Osteocyte (in vitro differentiated cells): ENCODE measurements at regions not wholly inside any gene's neighbourhood (a gene's known extent, or its start where the extent isn't known, plus 50 kb on each side); places are given as distances from the start of the nearest gene placed in this dataset.

Source experiments
- DNase-seq: peaks from one replicate; pipeline ENCODE4 v3.0.0; 2021; ENCODE audit warnings: mixed read lengths; ENCODE audit not compliant: unreplicated experiment; ENCODE audit errors: extremely low spot score
- H3K27ac Mint-ChIP-seq: one replicate; pipeline ENCODE4 v1.8.0; 2021; ENCODE audit warnings: mild to moderate bottlenecking, mixed read lengths; ENCODE audit not compliant: unreplicated experiment
- H3K27me3 Mint-ChIP-seq: one replicate; pipeline ENCODE4 v1.8.0; 2021; ENCODE audit warnings: mixed read lengths; ENCODE audit not compliant: unreplicated experiment
- H3K36me3 Mint-ChIP-seq: one replicate; pipeline ENCODE4 v1.8.0; 2021; ENCODE audit warnings: mixed read lengths; ENCODE audit not compliant: unreplicated experiment
- H3K4me1 Mint-ChIP-seq: one replicate; pipeline ENCODE4 v1.8.0; 2021; ENCODE audit warnings: mixed read lengths; ENCODE audit not compliant: unreplicated experiment
- H3K4me3 Mint-ChIP-seq: one replicate; pipeline ENCODE4 v1.8.0; 2021; ENCODE audit warnings: mild to moderate bottlenecking, moderate library complexity, mixed read lengths; ENCODE audit not compliant: unreplicated experiment
- H3K9me3 Mint-ChIP-seq: one replicate; pipeline ENCODE4 v1.8.0; 2021; ENCODE audit warnings: mixed read lengths; ENCODE audit not compliant: unreplicated experiment
- CTCF ChIP-seq: fragments of 200-600 bp; sonication (generic); IDR thresholded peaks from 2 replicates; pipeline ENCODE4 v1.5.0; 2021; ENCODE audit warnings: antibody characterized with exemption, mild to moderate bottlenecking, moderate library complexity

GRCh38 chr18:34493566-34494358, 216.3 kb upstream of the DTNA start:
- Mint-ChIP-seq H3K27me3 (peaks cover 74% of the 10 kb centered on the region), H3K9me3 (no peaks in the 10 kb centered on the region), H3K36me3 (no peaks in the 10 kb centered on the region), H3K27ac (no peak overlapping the region), H3K4me1 (peaks cover 6% of the 10 kb centered on the region), H3K4me3 (peak overlapping the region; percentile 81)
- no peak for TF ChIP-seq CTCF
- no peak for DNase-seq

DNA sequence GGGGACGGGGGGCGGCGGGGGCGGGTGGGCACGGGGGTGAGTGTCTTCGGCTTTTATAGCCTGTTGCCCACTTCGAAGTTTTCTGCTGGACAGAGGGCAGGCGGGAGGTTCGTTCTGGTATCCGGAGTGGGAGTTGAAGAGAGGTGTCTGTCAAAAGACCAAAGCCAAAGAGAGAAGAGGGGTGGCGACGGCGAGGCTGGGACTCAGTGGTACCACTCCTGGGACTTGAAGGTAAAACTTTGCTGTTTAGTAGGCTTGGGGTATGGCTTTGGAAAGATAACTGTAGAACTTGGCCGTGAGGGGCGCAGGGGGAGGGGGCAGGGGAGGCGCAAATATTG, 215.8 kb upstream of the DTNA start:
- Mint-ChIP-seq H3K36me3 (no peaks in the 10 kb centered on the region), H3K27me3 (peaks cover 68% of the 10 kb centered on the region), H3K4me1 (peaks cover 6% of the 10 kb centered on the region), H3K27ac (no peak overlapping the region), H3K4me3 (peak overlapping the region; percentile 58), H3K9me3 (no peaks in the 10 kb centered on the region)
- no peak for TF ChIP-seq CTCF
- no peak for DNase-seq

GRCh38 chr18:34495506-34495905, 214.6 kb upstream of the DTNA start:
- Mint-ChIP-seq H3K27ac (no peak overlapping the region), H3K27me3 (peaks cover 60% of the 10 kb centered on the region), H3K36me3 (no peaks in the 10 kb centered on the region), H3K4me3 (no peak overlapping the region), H3K4me1 (peaks cover 6% of the 10 kb centered on the region), H3K9me3 (no peaks in the 10 kb centered on the region)
- no peak for TF ChIP-seq CTCF
- no peak for DNase-seq

DNA sequence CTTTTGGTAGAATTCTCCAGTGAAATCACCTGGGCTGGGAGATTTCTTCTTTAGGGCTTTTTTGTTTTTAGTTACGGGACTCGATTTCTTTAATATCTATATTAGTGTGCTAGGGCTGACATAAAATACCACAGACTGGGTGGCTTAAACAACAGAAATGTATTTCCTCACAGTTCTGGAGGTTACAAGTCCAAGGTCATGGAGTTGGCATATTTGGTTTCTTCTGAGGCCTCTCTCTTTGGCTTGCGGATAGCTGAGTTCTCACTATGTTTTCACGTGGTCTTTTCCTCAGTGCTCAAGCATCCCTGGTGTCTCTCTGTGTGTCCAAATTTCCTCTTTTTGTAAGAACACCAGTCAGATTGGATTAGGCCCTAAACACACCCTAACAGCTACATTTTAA, 208.5 kb upstream of the DTNA start:
- peaks cover 18% of the 10 kb centered on the region for H3K27me3 Mint-ChIP-seq

DNA sequence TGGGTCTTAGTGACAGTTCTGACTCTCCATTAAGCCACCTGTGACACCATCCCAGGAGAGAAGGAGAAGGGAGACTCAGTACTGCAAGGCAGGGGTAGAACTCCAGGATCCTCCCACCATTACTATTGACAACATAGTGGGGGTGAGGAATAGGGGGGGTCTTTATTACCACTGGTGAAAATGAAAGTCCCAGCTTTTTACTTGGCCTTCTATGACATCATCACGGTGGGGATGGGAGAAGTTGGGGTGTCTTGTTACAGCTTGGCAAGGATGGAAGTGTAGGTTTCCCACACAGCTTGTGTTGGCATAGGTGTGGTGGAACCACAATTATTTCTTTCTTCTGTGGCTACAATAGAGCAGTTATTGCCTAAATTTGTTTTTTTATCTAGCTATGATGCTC, 203.9 kb upstream of the DTNA start:
- no peak for DNase-seq
- H3K27ac Mint-ChIP-seq: no peak overlapping the region
- no peaks in the 10 kb centered on the region for H3K36me3 Mint-ChIP-seq
- no peak overlapping the region for H3K4me3 Mint-ChIP-seq
- no peak for TF ChIP-seq CTCF
- peaks cover 6% of the 10 kb centered on the region for H3K9me3 Mint-ChIP-seq
- no peaks in the 10 kb centered on the region for H3K4me1 Mint-ChIP-seq
- H3K27me3 Mint-ChIP-seq: peaks cover 13% of the 10 kb centered on the region

More for the DNA sequence above, 208.5 kb upstream of the DTNA start:
- Mint-ChIP-seq H3K36me3 (no peaks in the 10 kb centered on the region), H3K4me3 (no peak overlapping the region), H3K27ac (no peak overlapping the region), H3K4me1 (no peaks in the 10 kb centered on the region), H3K9me3 (peaks cover 6% of the 10 kb centered on the region)
- DNase-seq: no peak
- TF ChIP-seq CTCF: no peak
